Muscle of leg (tissue), 3 donors: ENCODE measurements at regions not wholly inside any gene's neighbourhood (a gene's known extent, or its start where the extent isn't known, plus 50 kb on each side); places are given as distances from the start of the nearest gene placed in this dataset.

Experiments
- DNase-seq: peaks from one replicate; pipeline ENCODE4 v3.0.0; 2013
- H3K27ac ChIP-seq: one replicate; pipeline ENCODE4 v1.5.1; 2013; ENCODE audit warnings: mild to moderate bottlenecking, low read length, control low read depth
- H3K27me3 ChIP-seq: one replicate; pipeline ENCODE4 v1.6.1; 2013; ENCODE audit warnings: low read length; ENCODE audit not compliant: control insufficient read depth, insufficient read depth
- H3K36me3 ChIP-seq: one replicate; pipeline ENCODE4 v1.6.1; 2013; ENCODE audit warnings: low read length; ENCODE audit not compliant: control insufficient read depth, insufficient read depth
- H3K4me1 ChIP-seq: one replicate; pipeline ENCODE4 v1.6.1; 2013; ENCODE audit warnings: low read length; ENCODE audit not compliant: control insufficient read depth, insufficient read depth
- H3K4me3 ChIP-seq: one replicate; pipeline ENCODE4 v1.5.1; 2013; ENCODE audit warnings: low read length, control low read depth
- H3K9me3 ChIP-seq: replicated peaks from 2 replicates; pipeline ENCODE4 v1.6.1; 2013; ENCODE audit warnings: low read depth, low read length; ENCODE audit not compliant: control insufficient read depth
- WGBS: methylation state at CpG from one replicate; pipeline ENCODE4 v1.1.5; 2013; ENCODE audit warnings: missing lambda C conversion rate; ENCODE audit not compliant: insufficient coverage; 5-methylcytosine and 5-hydroxymethylcytosine counted together

- DNase-seq: peak; percentile 46
- Histone ChIP-seq H3K27ac (no peak overlapping the region), H3K4me3 (no peak overlapping the region), H3K4me1 (peaks cover 3% of the 10 kb centered on the region), H3K36me3 (no peaks in the 10 kb centered on the region), H3K9me3 (no peaks in the 10 kb centered on the region), H3K27me3 (peaks cover 2% of the 10 kb centered on the region)
- WGBS: 94% methylated on average over 5 of the region's 8 CpGs
These were observed 84.6 kb upstream of the KLF13 start for GRCh38 chr15:31241888-31242522.

- H3K9me3 ChIP-seq: no peaks in the 10 kb centered on the region
- no peaks in the 10 kb centered on the region for H3K4me1 ChIP-seq
- no peak for DNase-seq
- H3K27ac ChIP-seq: no peak overlapping the region
- WGBS: no CpG with 5 or more reads among the region's 3 CpGs
- H3K4me3 ChIP-seq: no peak overlapping the region
- H3K36me3 ChIP-seq: no peaks in the 10 kb centered on the region
- peaks cover 2% of the 10 kb centered on the region for H3K27me3 ChIP-seq
These were observed 82.7 kb upstream of the KLF13 start for GRCh38 chr15:31243895-31244294.

- Histone ChIP-seq H3K4me3 (no peak overlapping the region), H3K9me3 (no peaks in the 10 kb centered on the region), H3K27ac (no peak overlapping the region), H3K4me1 (peaks cover 4% of the 10 kb centered on the region), H3K36me3 (no peaks in the 10 kb centered on the region), H3K27me3 (peaks cover 2% of the 10 kb centered on the region)
- 80% methylated on average over 1 of the region's 4 CpGs for WGBS
- no peak for DNase-seq
These were observed 81.4 kb upstream of the KLF13 start for GRCh38 chr15:31245135-31245689.

- no peak overlapping the region for H3K4me3 ChIP-seq
- DNase-seq: no peak
- 79% methylated on average over 2 of the region's 3 CpGs for WGBS
These were observed 80.9 kb upstream of the KLF13 start for GRCh38 chr15:31245756-31246155.

GRCh38 chr15:31247404-31247803 lies 79.2 kb upstream of the KLF13 start:
- H3K27ac ChIP-seq: no peak overlapping the region
- peaks cover 4% of the 10 kb centered on the region for H3K27me3 ChIP-seq
- 84% methylated on average over 10 of the region's 13 CpGs for WGBS
- no peak for DNase-seq
- H3K36me3 ChIP-seq: no peaks in the 10 kb centered on the region
- peaks cover 4% of the 10 kb centered on the region for H3K4me1 ChIP-seq
- H3K9me3 ChIP-seq: no peaks in the 10 kb centered on the region
- no peak overlapping the region for H3K4me3 ChIP-seq

More at GRCh38 chr15:31245756-31246155, 80.9 kb upstream of the KLF13 start:
- peaks cover 4% of the 10 kb centered on the region for H3K4me1 ChIP-seq
- H3K27ac ChIP-seq: no peak overlapping the region
- peaks cover 2% of the 10 kb centered on the region for H3K27me3 ChIP-seq
- H3K36me3 ChIP-seq: no peaks in the 10 kb centered on the region
- H3K9me3 ChIP-seq: no peaks in the 10 kb centered on the region

GRCh38 chr15:31248263-31248662 lies 78.4 kb upstream of the KLF13 start:
- Histone ChIP-seq H3K27ac (no peak overlapping the region), H3K27me3 (peaks cover 4% of the 10 kb centered on the region), H3K36me3 (no peaks in the 10 kb centered on the region), H3K4me3 (no peak overlapping the region), H3K4me1 (peaks cover 4% of the 10 kb centered on the region), H3K9me3 (no peaks in the 10 kb centered on the region)
- WGBS: 75% methylated on average over 5 of the region's 5 CpGs
- DNase-seq: no peak

- H3K27me3 ChIP-seq: peaks cover 4% of the 10 kb centered on the region
- DNase-seq: no peak
These were observed 77.7 kb upstream of the KLF13 start for GRCh38 chr15:31248951-31249350.

GRCh38 chr15:31250033-31250432 lies 76.6 kb upstream of the KLF13 start:
- 89% methylated on average over 6 of the region's 9 CpGs for WGBS
- Histone ChIP-seq H3K9me3 (no peaks in the 10 kb centered on the region), H3K36me3 (no peaks in the 10 kb centered on the region), H3K4me3 (no peak overlapping the region), H3K4me1 (peaks cover 4% of the 10 kb centered on the region), H3K27me3 (peaks cover 2% of the 10 kb centered on the region), H3K27ac (no peak overlapping the region)
- no peak for DNase-seq

More at GRCh38 chr15:31248951-31249350, 77.7 kb upstream of the KLF13 start:
- Histone ChIP-seq H3K36me3 (no peaks in the 10 kb centered on the region), H3K9me3 (no peaks in the 10 kb centered on the region), H3K4me3 (no peak overlapping the region), H3K27ac (no peak overlapping the region), H3K4me1 (peaks cover 4% of the 10 kb centered on the region)
- WGBS: 76% methylated on average over 5 of the region's 5 CpGs

GRCh38 chr15:31251165-31251564 lies 75.5 kb upstream of the KLF13 start:
- Histone ChIP-seq H3K9me3 (no peaks in the 10 kb centered on the region), H3K4me1 (peaks cover 4% of the 10 kb centered on the region), H3K27me3 (peaks cover 2% of the 10 kb centered on the region), H3K4me3 (no peak overlapping the region), H3K36me3 (no peaks in the 10 kb centered on the region), H3K27ac (no peak overlapping the region)
- 83% methylated on average over 5 of the region's 7 CpGs for WGBS
- DNase-seq: no peak

- H3K9me3 ChIP-seq: no peaks in the 10 kb centered on the region
- no peak overlapping the region for H3K4me3 ChIP-seq
- peaks cover 7% of the 10 kb centered on the region for H3K4me1 ChIP-seq
- DNase-seq: no peak
- peaks cover 2% of the 10 kb centered on the region for H3K27me3 ChIP-seq
- no peaks in the 10 kb centered on the region for H3K36me3 ChIP-seq
- 57% methylated on average over 1 of the region's 8 CpGs for WGBS
- H3K27ac ChIP-seq: no peak overlapping the region
These were observed 74.4 kb upstream of the KLF13 start for GRCh38 chr15:31252171-31252785.
